HG03196 (cell line): ENCODE measurements at regions not wholly inside any gene's neighbourhood (a gene's known extent, or its start where the extent isn't known, plus 50 kb on each side); places are given as distances from the start of the nearest gene placed in this dataset.
"Not testable (repeated sequence)": the region's sequence is repeated elsewhere in the genome, so short reads cannot be mapped to it uniquely, and the experiment has no call there.

Experiments
- ATAC-seq: cut with Tn5 transposase; IDR thresholded peaks from one replicate; pipeline ENCODE4 v1.9.1; 2021; ENCODE audit not compliant: unreplicated experiment

GRCh38 chr12:4193821-4194220 is 79.7 kb upstream of the CCND2 start:
- no peak for ATAC-seq

GRCh38 chr12:4191642-4192041 is 81.9 kb upstream of the CCND2 start:
- no peak for ATAC-seq

- ATAC-seq: no peak
Measured at GRCh38 chr12:4191149-4191548, 82.4 kb upstream of the CCND2 start.

GRCh38 chr12:4190366-4191063 is 83.0 kb upstream of the CCND2 start:
- ATAC-seq: no peak

- no peak for ATAC-seq
Measured at GRCh38 chr12:4189721-4190120, 83.8 kb upstream of the CCND2 start.

- no peak for ATAC-seq
Measured at GRCh38 chr12:4187916-4188315, 85.6 kb upstream of the CCND2 start.

GRCh38 chr12:4187315-4187714 is 86.2 kb upstream of the CCND2 start:
- not testable (repeated sequence) for ATAC-seq

GRCh38 chr12:4178424-4179170 is 95.0 kb upstream of the CCND2 start:
- no peak for ATAC-seq

- no peak for ATAC-seq
Measured at GRCh38 chr12:4177262-4177661, 96.3 kb upstream of the CCND2 start.

GRCh38 chr12:4176168-4176567 is 97.4 kb upstream of the CCND2 start:
- ATAC-seq: no peak

GRCh38 chr12:4174417-4174816 is 99.1 kb upstream of the CCND2 start:
- no peak for ATAC-seq

- no peak for ATAC-seq
Measured at GRCh38 chr12:4172999-4173398, 100.6 kb upstream of the CCND2 start.

GRCh38 chr12:4171742-4172141 is 101.8 kb upstream of the CCND2 start:
- no peak for ATAC-seq

GRCh38 chr12:4169959-4170358 is 103.6 kb upstream of the CCND2 start:
- no peak for ATAC-seq

GRCh38 chr12:4169531-4169930 is 104.0 kb upstream of the CCND2 start:
- no peak for ATAC-seq

- ATAC-seq: no peak
Measured at GRCh38 chr12:4168036-4168435, 105.5 kb upstream of the CCND2 start.

- ATAC-seq: peak; percentile 59
Measured at GRCh38 chr12:4164559-4165558, 108.7 kb upstream of the CCND2 start.

- no peak for ATAC-seq
Measured at GRCh38 chr12:4164188-4164558, 109.4 kb upstream of the CCND2 start.

GRCh38 chr12:4161718-4162117 is 111.8 kb upstream of the CCND2 start:
- ATAC-seq: no peak

GRCh38 chr12:4160314-4161040 is 113.1 kb upstream of the CCND2 start:
- no peak for ATAC-seq

GRCh38 chr12:4159851-4160250 is 113.7 kb upstream of the CCND2 start:
- no peak for ATAC-seq
